ENCODE measurements at regions not wholly inside any gene's neighbourhood (a gene's known extent, or its start where the extent isn't known, plus 50 kb on each side); places are given as distances from the start of the nearest gene placed in this dataset.

- H3K36me3 ChIP-seq, result no peaks in the 10 kb centered on the region
- DNase-seq, result no peak
- no peak overlapping the region for H3K4me3 ChIP-seq
- H3K27me3 ChIP-seq, result peaks cover 0 to 23% (median 0%) of the 10 kb centered on the region in 9 donors
- H3K27ac ChIP-seq, result no peak overlapping the region
- ATAC-seq, result no peak
- no peaks in the 10 kb centered on the region for H3K4me1 ChIP-seq
- TF ChIP-seq, protein P1, sequence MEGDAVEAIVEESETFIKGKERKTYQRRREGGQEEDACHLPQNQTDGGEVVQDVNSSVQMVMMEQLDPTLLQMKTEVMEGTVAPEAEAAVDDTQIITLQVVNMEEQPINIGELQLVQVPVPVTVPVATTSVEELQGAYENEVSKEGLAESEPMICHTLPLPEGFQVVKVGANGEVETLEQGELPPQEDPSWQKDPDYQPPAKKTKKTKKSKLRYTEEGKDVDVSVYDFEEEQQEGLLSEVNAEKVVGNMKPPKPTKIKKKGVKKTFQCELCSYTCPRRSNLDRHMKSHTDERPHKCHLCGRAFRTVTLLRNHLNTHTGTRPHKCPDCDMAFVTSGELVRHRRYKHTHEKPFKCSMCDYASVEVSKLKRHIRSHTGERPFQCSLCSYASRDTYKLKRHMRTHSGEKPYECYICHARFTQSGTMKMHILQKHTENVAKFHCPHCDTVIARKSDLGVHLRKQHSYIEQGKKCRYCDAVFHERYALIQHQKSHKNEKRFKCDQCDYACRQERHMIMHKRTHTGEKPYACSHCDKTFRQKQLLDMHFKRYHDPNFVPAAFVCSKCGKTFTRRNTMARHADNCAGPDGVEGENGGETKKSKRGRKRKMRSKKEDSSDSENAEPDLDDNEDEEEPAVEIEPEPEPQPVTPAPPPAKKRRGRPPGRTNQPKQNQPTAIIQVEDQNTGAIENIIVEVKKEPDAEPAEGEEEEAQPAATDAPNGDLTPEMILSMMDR (IDR thresholded peaks at IDR 0.05), result no peak
- TF ChIP-seq POLR2A (IDR thresholded peaks at IDR 0.05), result no peak
- intact Hi-C loops (cut with DNase I), result loop anchor here in 3 of 10 donors (5.0 to 10.0 kb wide), 2 partner anchors 261 to 264 kb away; no protein-coding TSS in a partner anchor
- peaks cover 0 to 26% (median 19%) of the 10 kb centered on the region in 12 donors for H3K9me3 ChIP-seq
- 94 to 99% (median 97%) methylated on average over 2 of the region's 2 CpGs for WGBS, 4 donors
Observed at GRCh38 chr2:238521002-238521401, 94.3 kb downstream of the ASB1 start.

- H3K4me3 ChIP-seq, result no peak overlapping the region
- no peak for TF ChIP-seq POLR2A (IDR thresholded peaks at IDR 0.05)
- TF ChIP-seq, protein P1 (IDR thresholded peaks at IDR 0.05), result no peak
- H3K36me3 ChIP-seq, result no peaks in the 10 kb centered on the region
- no peaks in the 10 kb centered on the region for H3K4me1 ChIP-seq
- H3K27ac ChIP-seq, result no peak overlapping the region
- no peak for ATAC-seq
- peaks cover 0 to 23% (median 0%) of the 10 kb centered on the region in 9 donors for H3K27me3 ChIP-seq
- peaks cover 0 to 20% (median 16%) of the 10 kb centered on the region in 12 donors for H3K9me3 ChIP-seq
- 86 to 92% (median 89%) methylated on average over 8 of the region's 8 CpGs for WGBS, 4 donors
- DNase-seq, result no peak
- intact Hi-C loops (cut with DNase I), result loop anchor here in 3 of 10 donors (5.0 to 10.0 kb wide), 2 partner anchors 260 to 263 kb away; no protein-coding TSS in a partner anchor
Observed at GRCh38 chr2:238521870-238522269, 95.1 kb downstream of the ASB1 start.

DNA sequence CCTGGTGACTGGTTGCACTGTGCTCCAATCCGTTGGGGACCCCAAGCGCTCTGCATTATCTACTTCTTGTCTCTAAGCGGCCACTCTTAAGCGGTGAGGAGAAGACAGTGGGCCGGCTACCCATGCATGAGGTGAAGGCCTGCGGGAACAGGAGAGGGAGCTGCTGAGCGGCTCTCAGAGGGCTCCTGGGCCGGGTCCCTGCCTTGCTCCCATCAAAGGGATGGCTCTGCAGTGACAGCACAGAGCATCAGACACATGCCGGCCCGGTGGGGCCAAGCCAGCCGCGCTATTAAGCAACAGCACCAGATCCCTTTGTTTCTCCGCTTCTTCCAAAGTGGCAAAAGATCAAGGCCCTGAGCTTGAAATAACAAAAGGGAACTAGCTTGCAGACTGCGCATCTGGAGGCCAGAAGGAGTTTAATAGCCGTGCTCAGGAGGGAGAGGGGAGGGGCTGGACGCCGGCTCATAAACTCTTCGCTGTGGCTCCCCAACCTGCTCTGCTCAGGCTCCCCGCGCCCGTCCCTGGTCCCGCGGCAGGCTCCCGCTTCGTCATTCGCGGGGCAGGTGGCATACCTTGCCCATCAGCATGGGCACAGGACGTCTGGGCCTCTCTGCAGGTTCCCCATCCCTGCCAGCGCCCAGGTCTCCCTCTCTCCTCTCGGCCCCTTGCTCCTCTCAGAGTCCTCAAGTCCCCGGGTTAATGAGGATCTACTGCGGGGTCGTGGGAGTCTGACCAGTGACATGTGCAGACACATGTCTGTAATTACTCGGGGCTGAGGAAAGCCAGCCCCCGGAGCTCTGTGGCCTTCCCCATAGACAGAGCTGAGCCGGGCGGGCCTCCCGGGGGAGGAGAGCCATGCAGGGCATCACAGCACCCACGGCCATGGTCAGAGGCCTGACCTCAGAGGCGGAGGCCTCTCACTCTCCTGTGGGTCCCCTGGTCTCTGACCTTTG, 96.7 kb downstream of the ASB1 start:
- Histone ChIP-seq H3K36me3 (no peaks in the 10 kb centered on the region), H3K9me3 (peaks cover 0 to 4% (median under 1%) of the 10 kb centered on the region in 12 donors), H3K4me3 (no peak overlapping the region), H3K4me1 (no peaks in the 10 kb centered on the region), H3K27me3 (peaks cover 0 to 23% (median 0%) of the 10 kb centered on the region in 9 donors), H3K27ac (peak overlapping the region in 1 of 12 donors; percentile 53)
- TF ChIP-seq, protein P1 (IDR thresholded peaks at IDR 0.05), result peak in 5 of 12 donors; percentile 14 to 34 (median 23)
- TF ChIP-seq POLR2A (IDR thresholded peaks at IDR 0.05), result no peak
- 54 to 73% (median 66%) methylated on average over 31 to 40 of the region's 40 CpGs for WGBS, 4 donors
- DNase-seq (peak in 1 of 5 donors; percentile 38), ATAC-seq (peak in 3 of 4 donors; percentile 60 to 63 (median 62))
- intact Hi-C loops (cut with DNase I), result loop anchor here in 3 of 10 donors (5.0 to 10.0 kb wide), 2 partner anchors 259 to 261 kb away; no protein-coding TSS in a partner anchor

DNA sequence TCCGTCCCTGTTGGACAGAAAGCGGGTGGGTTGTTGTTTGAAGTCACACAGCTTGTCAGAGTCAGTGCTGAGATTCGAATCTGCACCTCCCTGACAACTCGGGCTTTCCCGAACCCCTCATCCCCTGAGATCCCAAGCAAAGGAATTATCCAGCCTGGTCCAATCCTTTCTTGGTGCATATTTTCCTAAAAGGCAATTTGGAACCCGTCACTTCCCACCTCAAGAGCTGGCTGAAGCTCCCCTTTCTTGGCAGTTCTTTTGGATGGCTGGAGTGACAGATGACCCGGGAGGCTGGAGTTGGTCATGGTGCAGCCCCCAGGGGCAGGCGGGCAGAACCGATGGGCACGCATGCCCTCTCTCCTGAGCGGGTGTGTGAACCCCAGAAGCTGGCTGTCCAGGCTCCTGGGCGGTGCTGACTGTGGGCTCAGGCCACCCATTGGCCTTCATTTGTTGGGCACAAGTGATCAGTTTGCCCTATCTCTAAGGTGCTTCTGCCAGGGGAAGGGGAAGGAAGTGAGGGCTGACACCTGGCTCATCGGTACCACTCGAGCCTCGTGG, 97.8 kb downstream of the ASB1 start:
- TF ChIP-seq, protein P1 (IDR thresholded peaks at IDR 0.05), result no peak
- no peak for TF ChIP-seq POLR2A (IDR thresholded peaks at IDR 0.05)
- intact Hi-C loops (cut with DNase I), result loop anchor here in 3 of 10 donors (5.0 to 10.0 kb wide), 2 partner anchors 258 to 260 kb away; no protein-coding TSS in a partner anchor
- 81 to 90% (median 87%) methylated on average over 10 to 15 of the region's 15 CpGs for WGBS, 4 donors
- ATAC-seq (no peak), DNase-seq (no peak)
- no peak overlapping the region for H3K4me3 ChIP-seq
- no peaks in the 10 kb centered on the region for H3K4me1 ChIP-seq
- H3K27me3 ChIP-seq, result peaks cover 0 to 23% (median 0%) of the 10 kb centered on the region in 9 donors
- H3K27ac ChIP-seq, result no peak overlapping the region
- H3K36me3 ChIP-seq, result no peaks in the 10 kb centered on the region
- H3K9me3 ChIP-seq, result no peaks in the 10 kb centered on the region
